HG03108 (cell line): ENCODE measurements at regions not wholly inside any gene's neighbourhood (a gene's known extent, or its start where the extent isn't known, plus 50 kb on each side); places are given as distances from the start of the nearest gene placed in this dataset.
"Not testable (repeated sequence)": the region's sequence is repeated elsewhere in the genome, so short reads cannot be mapped to it uniquely, and the experiment has no call there.

Source experiments
- ATAC-seq: cut with Tn5 transposase; IDR thresholded peaks from one replicate; pipeline ENCODE4 v1.9.1; 2021; ENCODE audit warnings: moderate library complexity; ENCODE audit not compliant: unreplicated experiment

- no peak for ATAC-seq
These were observed 598.5 kb upstream of the USP24 start for GRCh38 chr1:55813618-55814017.

- ATAC-seq = no peak
These were observed 597.1 kb upstream of the USP24 start for GRCh38 chr1:55812281-55812680.

GRCh38 chr1:55808263-55808662, 593.1 kb upstream of the USP24 start:
- ATAC-seq = no peak

- no peak for ATAC-seq
These were observed 588.3 kb upstream of the USP24 start for GRCh38 chr1:55803429-55803828.

GRCh38 chr1:55801481-55801880, 586.3 kb upstream of the USP24 start:
- ATAC-seq = no peak

GRCh38 chr1:55800503-55800902, 585.3 kb upstream of the USP24 start:
- no peak for ATAC-seq

- ATAC-seq = no peak
These were observed 578.7 kb upstream of the USP24 start for GRCh38 chr1:55793856-55794255.

GRCh38 chr1:55792870-55793269, 577.7 kb upstream of the USP24 start:
- ATAC-seq = no peak

- no peak for ATAC-seq
These were observed 574.3 kb upstream of the USP24 start for GRCh38 chr1:55789466-55789865.

GRCh38 chr1:55786396-55786795, 571.2 kb upstream of the USP24 start:
- ATAC-seq = no peak

GRCh38 chr1:55784941-55785450, 569.8 kb upstream of the USP24 start:
- ATAC-seq = not testable (repeated sequence)

- no peak for ATAC-seq
These were observed 566.8 kb upstream of the USP24 start for GRCh38 chr1:55781944-55782482.

GRCh38 chr1:55781003-55781402, 565.8 kb upstream of the USP24 start:
- ATAC-seq = no peak

- ATAC-seq = no peak
These were observed 562.4 kb upstream of the USP24 start for GRCh38 chr1:55777545-55777944.

GRCh38 chr1:55775007-55775406, 559.8 kb upstream of the USP24 start:
- ATAC-seq = no peak

- ATAC-seq = no peak
These were observed 559.3 kb upstream of the USP24 start for GRCh38 chr1:55774446-55774845.

GRCh38 chr1:55773211-55773940, 558.2 kb upstream of the USP24 start:
- ATAC-seq = no peak

GRCh38 chr1:55768327-55768952, 553.3 kb upstream of the USP24 start:
- no peak for ATAC-seq

GRCh38 chr1:55767171-55767570, 552.0 kb upstream of the USP24 start:
- no peak for ATAC-seq

- ATAC-seq = not testable (repeated sequence)
These were observed 550.3 kb upstream of the USP24 start for GRCh38 chr1:55765505-55765904.

GRCh38 chr1:55751776-55752175, 536.6 kb upstream of the USP24 start:
- ATAC-seq = no peak

GRCh38 chr1:55750628-55750995, 535.4 kb upstream of the USP24 start:
- no peak for ATAC-seq
